HG02884 (cell line): ENCODE measurements at regions not wholly inside any gene's neighbourhood (a gene's known extent, or its start where the extent isn't known, plus 50 kb on each side); places are given as distances from the start of the nearest gene placed in this dataset.

Source experiments
- ATAC-seq: cut with Tn5 transposase; IDR thresholded peaks from one replicate; pipeline ENCODE4 v1.9.1; 2021; ENCODE audit warnings: mild to moderate bottlenecking, moderate library complexity; ENCODE audit not compliant: unreplicated experiment

DNA sequence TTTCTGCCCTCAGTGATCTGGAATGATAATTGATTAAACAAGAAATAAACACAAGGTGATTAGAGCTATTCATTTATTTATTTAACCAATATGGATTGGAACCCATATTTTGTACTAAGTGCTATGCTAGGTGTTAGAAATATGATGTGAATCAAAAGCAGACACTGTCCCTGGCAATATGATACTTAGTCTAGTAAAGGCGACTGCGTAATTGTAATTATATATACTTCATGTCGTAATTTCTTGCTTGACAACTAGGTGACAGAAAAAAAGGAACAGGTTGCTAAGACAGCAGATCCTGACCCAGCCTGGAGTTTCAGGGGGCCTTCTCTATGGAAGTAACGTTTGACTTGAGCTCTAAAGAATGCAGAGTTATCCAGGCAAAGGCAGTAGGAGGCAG lies 236.5 kb upstream of the F9 start:
- no peak for ATAC-seq

DNA sequence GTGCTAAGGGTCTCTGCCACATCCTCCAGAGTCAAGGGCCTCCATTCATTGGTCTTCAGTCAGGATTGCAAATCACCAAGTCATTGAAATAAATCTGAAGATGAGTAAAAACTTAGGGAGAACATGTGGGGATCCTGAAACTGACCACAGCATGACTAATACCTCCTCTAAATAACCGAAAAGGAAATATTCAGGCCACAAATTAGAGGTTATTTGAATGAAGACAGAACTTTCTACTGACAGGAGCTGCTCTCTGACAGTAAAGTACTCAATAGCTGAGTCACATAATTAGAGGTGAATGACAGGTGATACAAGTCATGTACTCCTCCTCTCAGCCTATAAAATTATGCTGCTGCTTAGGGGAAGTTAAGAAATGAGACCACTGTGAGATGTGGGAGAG lies 240.2 kb upstream of the F9 start:
- peak; percentile 91 for ATAC-seq

DNA sequence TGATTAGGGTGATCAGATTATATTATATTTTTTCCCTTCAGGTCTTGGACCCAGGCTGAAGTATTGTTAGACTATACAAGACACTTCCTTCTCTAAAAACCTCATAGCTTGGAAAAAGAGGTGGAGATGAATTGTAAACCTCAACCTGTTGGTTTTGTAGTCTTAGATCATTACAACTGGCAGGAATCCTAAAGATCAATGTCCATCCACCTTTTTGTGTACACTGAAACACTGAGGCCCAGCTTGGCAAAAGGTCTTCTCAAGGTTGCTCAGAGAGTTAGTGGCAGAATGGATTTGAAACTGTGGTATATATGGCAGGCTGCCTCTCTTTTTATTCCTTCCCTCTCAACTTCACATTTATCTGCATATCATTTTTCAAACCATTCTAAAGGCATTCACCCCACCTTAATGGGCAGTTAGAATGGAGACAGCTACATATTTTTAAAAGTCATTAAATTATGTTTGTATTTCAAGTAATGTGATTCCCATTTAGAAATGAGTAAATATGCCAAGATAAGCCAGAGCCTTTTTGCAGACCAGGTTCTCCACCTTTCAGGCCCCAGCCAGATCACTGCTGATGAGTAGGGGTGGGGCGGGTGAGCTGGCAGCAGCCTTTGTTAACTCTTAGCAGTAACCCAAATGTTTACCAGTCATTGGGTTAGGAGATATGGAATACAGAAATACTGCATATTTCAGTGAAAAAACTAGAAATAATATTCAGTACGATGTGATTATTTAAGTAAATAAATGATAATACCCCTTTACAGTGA lies 243.2 kb upstream of the F9 start:
- no peak for ATAC-seq

DNA sequence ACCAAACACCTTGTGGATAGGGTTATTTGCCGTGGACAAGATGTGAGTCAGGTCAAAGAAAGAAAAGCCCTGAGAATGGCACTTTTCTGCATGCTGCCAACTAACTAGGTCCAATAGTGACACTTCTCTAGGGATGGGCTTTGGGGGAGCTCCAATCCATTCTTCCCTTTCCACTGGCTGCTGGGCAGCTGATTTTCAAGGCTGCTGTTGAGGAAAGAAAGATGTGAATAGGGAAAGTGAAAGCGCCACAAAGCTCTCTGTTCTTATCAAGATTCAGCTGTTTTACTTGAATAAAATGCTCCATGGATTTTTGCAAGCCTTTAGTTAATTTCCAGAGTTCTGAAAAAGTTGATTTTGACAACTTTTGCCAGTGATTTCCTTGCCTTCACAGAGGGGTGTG lies 244.2 kb upstream of the F9 start:
- no peak for ATAC-seq

DNA sequence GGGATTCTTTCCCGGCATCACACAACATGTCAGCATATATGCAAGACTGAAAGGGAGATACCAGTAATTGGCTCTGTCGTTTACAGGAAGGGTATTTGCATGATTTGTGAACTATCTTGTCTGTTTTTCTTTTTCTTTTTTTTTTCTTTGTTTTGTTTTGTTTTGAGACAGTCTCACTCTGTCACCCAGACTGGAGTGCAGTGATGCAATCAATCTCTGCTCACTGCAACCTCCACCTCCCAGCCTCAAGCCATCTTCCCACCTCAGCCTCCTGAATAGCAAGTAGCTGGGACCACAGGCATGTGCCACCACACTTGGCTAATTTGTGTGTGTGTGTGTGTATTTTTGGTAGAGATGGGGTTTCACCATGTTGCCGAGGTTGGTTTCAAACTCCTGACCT lies 262.7 kb upstream of the F9 start:
- ATAC-seq = no peak

DNA sequence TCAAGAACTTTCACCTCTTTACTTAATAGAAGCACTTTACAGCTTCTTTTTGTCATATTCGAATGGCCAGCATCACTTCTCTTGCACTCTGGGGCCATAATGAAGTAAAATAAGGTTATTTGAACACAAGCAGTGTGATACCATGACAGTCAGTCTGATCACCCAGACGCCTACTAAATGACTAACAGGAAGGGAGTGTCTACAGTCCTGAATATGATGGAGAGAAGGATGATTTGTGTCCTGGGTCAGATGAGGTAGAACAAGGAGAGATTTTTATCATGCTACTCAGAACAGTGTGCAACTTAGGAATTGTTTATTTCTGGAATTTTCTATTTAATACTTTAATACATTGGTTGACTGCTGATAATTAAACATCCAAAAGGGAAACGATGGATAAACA lies 284.2 kb upstream of the F9 start:
- no peak for ATAC-seq

DNA sequence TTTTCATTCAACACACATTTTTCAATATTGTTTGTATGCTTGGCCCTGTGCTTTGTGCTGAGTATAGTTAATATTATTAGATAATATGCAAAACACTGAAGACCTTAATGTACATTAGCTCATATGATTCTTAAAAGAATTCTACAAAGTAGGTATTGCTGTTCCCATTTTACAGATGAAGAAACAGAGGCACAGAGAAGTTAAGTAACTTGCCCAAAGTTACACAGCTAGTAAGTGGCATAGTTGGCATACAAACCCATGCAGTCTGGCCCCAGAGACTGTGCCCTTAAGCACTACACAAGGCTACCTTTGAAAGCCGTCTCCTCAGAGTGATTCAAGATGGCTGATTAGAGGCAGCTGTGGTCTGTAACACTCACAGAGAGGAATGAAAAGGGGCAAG lies 293.4 kb upstream of the F9 start:
- ATAC-seq = no peak

DNA sequence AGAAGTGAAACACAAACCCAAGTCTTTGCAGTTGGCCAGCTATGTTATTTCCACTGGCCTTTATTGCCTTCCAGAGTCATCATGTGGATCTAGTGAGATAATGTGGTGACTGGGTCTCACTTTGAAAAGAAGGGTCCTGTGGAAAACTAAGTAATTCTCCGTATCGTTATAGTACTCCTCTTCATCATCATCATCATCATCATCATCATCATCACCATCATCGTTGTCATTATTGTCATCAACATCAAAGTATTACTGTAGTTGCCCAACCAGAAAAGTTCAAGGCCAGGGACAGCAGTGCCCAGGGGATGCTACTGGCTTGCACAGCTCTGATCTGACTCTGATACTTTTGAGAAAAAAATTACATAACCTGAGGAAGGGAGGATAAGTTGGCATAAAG lies 295.6 kb upstream of the F9 start:
- no peak for ATAC-seq

DNA sequence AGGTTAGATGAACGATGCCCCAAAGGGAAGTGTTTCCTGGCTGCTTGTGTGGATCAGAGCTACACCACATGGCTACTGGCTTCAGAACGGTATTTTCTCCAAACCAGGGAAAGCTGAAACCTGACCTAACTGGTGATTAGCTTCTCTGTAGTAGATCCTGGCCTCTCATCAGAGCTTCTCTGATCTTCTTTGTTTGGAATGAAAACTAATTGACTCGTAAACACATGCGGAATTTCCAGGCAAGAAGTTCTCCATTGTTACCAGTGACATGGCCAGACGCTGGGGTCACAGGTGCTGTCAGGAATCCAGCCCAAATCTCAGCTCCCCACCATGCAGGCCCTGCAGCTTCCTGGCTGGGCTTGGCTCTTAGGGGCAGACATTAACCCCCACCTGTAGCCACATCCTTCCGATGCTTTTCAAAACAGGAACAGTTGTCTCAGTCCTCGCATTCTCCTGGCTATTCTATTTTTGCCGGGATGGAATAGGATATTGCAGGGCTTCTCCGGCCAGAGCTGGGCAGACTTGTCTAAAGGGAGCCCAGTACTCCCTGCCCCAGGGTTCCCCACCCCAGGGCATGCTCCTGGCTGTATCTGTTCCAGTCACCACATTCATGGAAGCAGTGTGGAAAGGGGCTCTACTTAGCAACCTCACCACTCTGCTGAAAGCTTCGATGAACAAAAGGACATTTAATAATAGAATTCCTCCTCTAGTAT lies 305.4 kb upstream of the F9 start:
- no peak for ATAC-seq

DNA sequence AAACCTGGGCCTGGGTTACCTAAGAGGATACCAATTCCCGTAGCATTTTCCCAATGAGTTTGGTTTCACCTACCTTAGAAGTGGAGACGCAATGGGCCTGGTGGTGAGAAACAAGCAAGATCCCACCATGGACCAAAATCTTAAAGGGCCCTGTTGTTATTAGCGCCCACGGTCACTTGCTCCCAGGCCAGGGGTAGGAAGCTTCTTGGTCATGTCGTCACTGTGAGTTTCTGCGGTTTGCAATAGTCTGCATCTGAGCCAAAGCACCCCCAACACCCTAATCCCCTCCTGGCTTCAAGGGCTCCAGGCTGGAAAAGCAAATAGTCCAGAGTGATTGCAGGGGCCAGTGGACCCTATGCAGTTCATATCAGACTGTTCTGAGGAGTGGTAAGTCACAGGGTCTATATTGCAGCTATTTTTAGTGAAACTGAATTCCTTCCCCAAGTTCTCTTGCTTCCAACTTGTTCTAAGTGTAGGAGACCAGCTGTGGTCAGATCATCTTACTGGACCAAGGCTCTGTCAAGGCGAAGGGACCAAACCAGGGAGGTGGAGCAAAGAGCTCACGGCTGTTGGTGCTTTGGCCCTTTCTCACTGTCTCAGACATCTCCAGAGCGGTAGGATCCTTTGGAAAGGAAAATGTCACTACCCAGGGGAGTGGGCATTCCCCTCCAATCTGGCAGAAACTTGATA lies 307.9 kb upstream of the F9 start:
- ATAC-seq = no peak

DNA sequence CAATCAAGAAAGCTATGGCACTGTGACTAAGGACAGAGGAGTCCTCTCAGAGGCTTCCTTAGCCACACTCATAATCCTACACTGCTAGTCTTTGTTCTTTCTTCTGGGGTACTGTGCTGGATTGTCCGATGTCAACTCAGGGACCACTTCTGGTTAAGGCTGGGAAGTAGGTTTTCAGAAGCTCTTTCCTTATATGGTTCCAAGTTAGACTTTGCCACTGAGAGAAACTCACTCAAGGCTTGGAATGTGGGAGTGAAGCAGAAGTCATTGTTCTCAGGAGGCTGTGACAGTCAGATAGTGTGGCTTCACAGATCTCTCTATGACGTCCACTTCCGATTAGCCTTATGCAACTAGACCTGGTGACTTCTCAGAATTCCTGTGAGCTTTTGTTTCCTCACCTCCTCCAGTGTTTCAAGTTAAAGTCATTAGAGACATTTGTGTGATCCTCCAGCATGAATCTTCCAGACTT lies 317.3 kb upstream of the F9 start:
- no peak for ATAC-seq

DNA sequence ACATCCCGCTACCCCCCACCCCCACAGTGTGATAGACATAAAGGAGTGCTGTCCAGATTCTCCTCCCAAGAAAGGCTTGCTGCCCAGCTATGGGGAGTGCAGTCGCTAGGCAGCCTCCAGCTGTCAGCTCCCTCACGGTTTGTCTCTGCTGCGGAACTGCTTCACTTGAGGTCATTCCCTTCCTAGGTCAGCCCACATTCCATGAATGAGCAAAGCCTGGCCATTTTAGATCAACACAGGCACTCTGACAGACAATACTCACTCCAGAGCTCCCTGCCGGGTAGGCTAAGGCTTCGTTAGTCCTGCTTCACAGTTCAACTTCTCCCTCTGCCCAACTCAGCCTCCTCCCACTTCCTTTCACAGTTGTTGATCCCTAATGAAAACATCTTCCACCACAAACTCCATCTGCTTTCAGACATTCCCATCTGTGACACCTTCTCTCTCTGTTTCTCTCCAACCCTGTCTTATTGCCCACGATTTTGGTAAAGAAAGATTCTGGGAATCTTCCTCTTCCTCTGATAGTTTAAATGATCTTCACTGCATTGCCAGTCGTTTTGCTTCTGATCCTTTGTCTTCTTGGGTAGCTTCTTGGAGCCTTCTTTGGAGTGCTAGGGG lies 318.9 kb upstream of the F9 start:
- ATAC-seq = no peak

DNA sequence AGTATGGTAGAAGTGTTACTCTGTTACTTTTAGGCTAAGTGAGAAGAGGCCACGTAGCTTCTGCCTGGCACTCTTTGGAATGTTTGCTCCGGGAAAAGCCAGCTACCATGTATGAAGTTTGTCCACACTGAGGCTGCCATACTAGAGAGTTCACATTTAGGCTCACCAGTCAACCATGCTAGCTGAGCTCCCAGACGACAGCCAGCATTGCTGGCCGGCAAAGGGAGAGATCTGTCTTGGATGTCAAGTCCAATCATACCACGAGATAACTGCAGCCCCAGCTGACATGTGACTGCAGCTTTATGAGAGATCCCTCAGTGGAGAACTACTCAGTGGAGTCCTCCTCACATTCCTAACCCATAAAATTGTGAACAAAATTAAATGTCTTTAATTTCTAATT lies 321.2 kb upstream of the F9 start:
- ATAC-seq = no peak

DNA sequence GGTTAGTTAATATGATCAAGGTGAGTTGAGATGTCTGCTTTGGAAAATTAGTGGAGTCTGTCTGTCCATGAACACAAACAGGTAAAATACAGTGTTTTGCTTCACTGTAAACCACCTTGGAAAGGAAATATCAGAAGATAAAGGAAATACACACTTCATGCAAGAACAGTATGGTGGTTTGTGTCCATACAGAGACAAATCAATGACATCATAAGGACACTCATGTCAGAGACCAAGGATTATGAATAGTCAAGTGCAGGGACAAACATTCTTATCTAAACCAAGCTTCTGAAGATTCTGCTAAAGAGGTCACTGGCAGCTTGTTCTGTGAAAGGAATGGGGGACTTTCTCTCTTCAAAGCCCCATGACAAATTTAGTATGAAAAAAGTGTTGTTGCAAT lies 322.9 kb upstream of the F9 start:
- ATAC-seq = no peak

DNA sequence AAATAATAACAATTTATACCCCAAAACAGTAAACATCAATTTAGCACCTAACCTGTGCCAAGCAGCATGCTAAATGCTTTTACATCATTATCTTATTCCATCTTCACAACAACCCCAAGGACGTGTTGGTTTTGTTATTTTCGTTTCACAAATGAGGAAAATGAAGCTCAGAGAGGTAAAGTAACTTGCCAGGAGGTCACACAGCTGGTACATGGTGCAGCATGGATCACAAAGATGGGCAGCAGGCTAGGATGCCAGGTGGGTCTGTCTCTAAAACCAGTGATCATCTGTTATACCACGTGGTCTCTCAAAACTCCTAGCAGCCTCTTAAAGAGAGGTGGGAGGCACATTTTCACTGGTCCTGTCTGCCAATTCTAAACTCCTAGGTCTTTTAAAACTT lies 323.6 kb upstream of the F9 start:
- ATAC-seq = no peak

DNA sequence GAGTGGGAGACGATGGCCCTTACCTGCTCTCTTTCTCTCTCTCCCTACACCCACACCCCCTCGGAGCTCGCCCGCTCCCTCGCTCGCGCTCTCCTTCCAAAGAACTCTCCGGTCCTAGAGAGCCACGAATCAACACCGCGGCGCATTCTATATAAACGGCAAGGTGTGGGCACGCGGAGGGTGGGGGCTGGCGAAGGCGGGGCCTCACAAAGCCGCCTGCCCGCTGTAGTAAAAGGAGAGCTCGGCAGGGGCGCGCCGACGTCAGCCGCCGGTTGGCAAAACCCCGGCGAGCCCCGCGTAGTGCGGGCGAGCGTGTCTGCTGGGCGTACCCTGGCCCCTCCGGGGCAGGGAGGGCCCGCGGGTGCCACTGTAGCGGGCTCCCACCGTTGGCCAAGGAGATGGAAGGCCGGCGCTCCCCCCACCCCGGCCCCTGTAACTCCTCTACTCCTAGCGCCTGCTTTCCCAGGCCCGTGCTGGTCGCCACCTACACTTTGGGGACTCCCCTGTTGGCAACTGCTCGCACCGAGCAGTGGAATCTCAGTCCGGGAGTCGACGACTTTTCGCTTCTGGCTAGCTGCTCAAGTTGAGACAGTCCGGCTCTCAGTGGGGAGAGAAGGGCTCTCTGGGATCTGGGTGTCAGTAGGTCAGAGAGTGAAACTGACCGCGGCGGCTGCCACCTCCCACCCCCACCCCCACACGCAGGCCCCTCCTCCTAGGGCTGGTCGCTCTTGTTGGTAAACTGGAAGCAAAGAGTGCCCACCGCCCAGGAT lies 325.5 kb upstream of the F9 start:
- no peak for ATAC-seq

DNA sequence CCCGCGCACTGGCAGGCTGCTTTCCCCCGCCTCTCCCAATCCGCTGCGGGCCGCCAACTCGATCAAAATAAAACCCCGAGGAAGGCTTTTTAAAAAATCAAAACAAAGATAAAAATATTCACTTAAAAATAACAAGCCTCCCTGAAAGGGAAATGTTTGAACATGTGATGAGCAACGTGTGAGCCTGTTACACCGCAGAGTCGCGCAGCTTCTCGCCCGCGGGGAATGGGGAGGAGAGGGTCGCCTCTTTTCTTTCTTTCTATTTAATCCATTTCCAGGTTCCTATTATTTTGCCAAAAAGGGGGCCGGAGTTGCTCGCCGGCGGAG lies 326.0 kb upstream of the F9 start:
- ATAC-seq = no peak

DNA sequence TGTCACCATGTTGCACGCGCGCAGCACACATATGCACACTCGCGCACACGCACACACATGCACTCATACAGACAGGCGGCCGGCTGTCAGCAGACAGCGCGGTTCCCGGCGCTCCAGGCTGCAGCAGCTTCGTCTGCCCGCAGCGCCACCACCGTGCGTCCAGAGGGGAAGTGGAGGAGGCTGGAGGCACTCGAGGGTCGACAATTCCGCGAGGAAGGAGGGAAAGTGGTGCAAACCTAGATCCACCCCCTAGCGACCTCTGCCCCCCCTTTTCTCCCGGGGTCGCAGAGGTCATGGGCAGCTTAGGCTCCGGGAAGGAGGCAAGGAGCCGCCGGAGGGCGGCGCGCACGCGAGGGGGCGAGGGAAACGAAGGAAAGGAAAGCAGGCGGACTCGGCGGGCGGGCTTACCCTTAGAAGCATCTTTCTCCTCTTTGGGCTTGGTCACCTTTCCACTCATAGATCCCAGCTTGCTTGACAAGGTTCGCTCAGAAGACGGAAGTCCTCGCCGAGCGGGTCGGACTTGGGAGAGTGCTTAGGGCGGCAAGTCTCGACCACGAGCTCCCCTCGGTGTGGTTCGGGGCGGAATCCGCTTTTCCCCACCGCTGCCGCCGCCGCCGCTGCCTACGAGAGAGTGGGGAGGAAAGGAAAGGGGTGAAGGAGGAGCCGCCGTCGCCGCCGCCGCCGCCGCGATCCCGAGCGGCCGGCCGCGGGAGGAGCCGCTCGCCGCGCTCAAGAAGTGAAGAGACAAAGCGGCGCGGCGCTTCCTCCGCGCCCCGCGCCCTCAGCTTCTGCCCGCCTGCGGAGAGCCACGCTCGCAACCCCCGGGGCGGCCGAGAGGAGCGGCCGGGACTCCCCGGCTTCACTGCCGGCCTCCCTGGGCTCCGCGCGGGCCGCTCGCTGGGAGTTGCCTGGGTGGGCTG lies 326.6 kb upstream of the F9 start:
- no peak for ATAC-seq

DNA sequence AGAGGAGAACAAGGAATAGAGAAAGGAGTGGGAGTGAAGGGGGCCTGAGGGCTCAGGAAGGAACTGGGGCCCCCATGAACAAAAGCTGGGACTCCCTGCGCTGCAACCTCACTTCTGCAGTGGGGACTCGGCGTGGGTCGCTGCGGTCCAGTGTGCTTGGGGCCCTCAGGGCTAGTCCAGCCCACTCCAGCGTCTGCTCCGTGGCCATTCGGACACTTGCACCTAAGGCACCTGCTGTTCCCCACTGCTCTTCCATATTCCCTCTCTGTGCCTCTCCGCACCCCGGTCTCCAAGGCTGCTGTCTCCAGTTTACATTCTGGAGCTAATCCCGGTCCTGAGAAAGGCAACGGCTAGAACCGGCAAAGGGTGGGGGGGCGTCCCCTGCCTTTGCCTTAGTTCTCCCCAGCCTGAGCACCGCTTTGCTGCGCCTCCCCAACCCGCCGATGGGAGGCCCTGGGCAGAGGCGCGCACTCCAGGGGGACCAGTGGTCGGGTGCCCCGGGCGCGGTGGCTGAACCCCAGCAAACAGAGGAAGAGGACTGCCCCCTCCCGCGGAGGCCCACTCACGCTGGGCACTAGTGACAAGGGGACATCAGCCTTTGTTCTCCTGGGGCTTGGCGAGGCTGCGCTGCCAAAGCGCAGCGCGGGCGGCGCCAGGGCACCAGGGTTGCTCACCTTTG lies 327.7 kb upstream of the F9 start:
- ATAC-seq = no peak
